Activated CD4-positive, alpha-beta T cell treated with anti-CD3 and anti-CD28 coated beads, Interleukin-2, amount 10 ng/mL, durations not matched to agents 24 days and 14 days (primary cell): ENCODE measurements at regions not wholly inside any gene's neighbourhood (a gene's known extent, or its start where the extent isn't known, plus 50 kb on each side); places are given as distances from the start of the nearest gene placed in this dataset.

ENCODE experiments used
- DNase-seq: peaks from one replicate; pipeline ENCODE4 v3.0.0; 2022
- H3K27ac Mint-ChIP-seq: one replicate; pipeline ENCODE4 v1.8.0; 2022; ENCODE audit warnings: mild to moderate bottlenecking, mixed read lengths
- H3K27me3 Mint-ChIP-seq: one replicate; pipeline ENCODE4 v1.8.0; 2022; ENCODE audit warnings: mixed read lengths
- H3K36me3 Mint-ChIP-seq: one replicate; pipeline ENCODE4 v1.8.0; 2022; ENCODE audit warnings: low read depth, mild to moderate bottlenecking, mixed read lengths
- H3K4me1 Mint-ChIP-seq: one replicate; pipeline ENCODE4 v1.8.0; 2021; ENCODE audit warnings: mixed read lengths
- H3K4me3 Mint-ChIP-seq: one replicate; pipeline ENCODE4 v1.8.0; 2022; ENCODE audit warnings: mild to moderate bottlenecking, moderate library complexity, mixed read lengths
- H3K9me3 Mint-ChIP-seq: one replicate; pipeline ENCODE4 v1.8.0; 2021; ENCODE audit warnings: mixed read lengths
- intact Hi-C: fragments of 100-400 bp; cut with micrococcal nuclease; formaldehyde crosslinking; loops from one replicate; pipeline ENCODE4 v1.15.1; 2023

GRCh38 chr13:103395139-103395538 is 328.9 kb upstream of the SLC10A2 start:
- Mint-ChIP-seq H3K4me3 (no peak overlapping the region), H3K27ac (no peak overlapping the region)
- intact Hi-C loops: no loop called here

DNA sequence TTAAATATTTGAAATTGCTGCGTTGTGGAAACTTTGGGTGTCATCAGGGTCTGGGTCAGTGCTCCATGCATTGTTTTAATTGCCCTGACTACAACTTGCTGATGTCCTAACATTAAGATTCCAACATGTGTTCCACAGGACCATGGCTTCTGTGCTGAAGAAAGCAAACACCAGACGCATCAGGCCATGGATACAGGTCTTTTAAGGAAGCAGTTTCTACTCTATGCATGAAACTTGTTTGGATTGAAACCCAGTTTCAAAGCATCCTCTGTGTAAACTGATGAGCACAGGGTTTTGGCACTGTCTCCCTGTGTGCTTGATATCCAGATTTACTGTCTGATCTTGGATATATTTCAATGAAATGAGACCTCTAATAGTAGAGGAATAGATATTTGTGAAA is 328.4 kb upstream of the SLC10A2 start:
- Mint-ChIP-seq H3K27ac (no peak overlapping the region), H3K4me3 (no peak overlapping the region), H3K4me1 (no peaks in the 10 kb centered on the region), H3K9me3 (no peaks in the 10 kb centered on the region), H3K36me3 (no peaks in the 10 kb centered on the region), H3K27me3 (no peaks in the 10 kb centered on the region)
- DNase-seq: no peak
- intact Hi-C loops: no loop called here

More at GRCh38 chr13:103395139-103395538, 328.9 kb upstream of the SLC10A2 start:
- no peaks in the 10 kb centered on the region for H3K9me3 Mint-ChIP-seq
- no peak for DNase-seq
- H3K36me3 Mint-ChIP-seq: no peaks in the 10 kb centered on the region
- no peaks in the 10 kb centered on the region for H3K4me1 Mint-ChIP-seq
- H3K27me3 Mint-ChIP-seq: no peaks in the 10 kb centered on the region

- no peak overlapping the region for H3K27ac Mint-ChIP-seq
- no peaks in the 10 kb centered on the region for H3K27me3 Mint-ChIP-seq
Measured at GRCh38 chr13:103391936-103392335, 325.7 kb upstream of the SLC10A2 start.

DNA sequence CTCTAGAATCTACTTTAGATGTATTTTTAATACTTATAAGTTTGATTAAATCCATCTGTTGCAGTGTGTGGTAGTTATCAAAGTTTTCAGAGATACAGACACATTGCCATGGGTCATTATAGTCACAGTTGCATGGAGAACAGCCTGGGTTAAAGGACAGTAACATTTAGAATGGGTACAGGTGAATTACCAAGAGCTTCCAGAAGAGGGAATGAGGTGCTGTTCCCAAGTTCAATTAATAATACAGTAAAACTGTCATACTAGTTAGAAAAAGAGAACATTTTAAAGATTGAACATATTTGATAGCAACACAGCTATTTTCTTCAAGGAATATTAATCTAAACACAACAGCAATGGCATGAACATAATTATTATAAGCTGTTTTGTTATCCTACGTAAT is 322.6 kb upstream of the SLC10A2 start:
- no peaks in the 10 kb centered on the region for H3K9me3 Mint-ChIP-seq
- H3K27ac Mint-ChIP-seq: no peak overlapping the region
- DNase-seq: no peak
- H3K4me1 Mint-ChIP-seq: no peaks in the 10 kb centered on the region
- H3K27me3 Mint-ChIP-seq: no peaks in the 10 kb centered on the region
- intact Hi-C loops: no loop called here
- H3K4me3 Mint-ChIP-seq: no peak overlapping the region
- H3K36me3 Mint-ChIP-seq: no peaks in the 10 kb centered on the region

More at GRCh38 chr13:103391936-103392335, 325.7 kb upstream of the SLC10A2 start:
- H3K36me3 Mint-ChIP-seq: no peaks in the 10 kb centered on the region
- intact Hi-C loops: no loop called here
- no peak for DNase-seq
- no peaks in the 10 kb centered on the region for H3K4me1 Mint-ChIP-seq
- no peak overlapping the region for H3K4me3 Mint-ChIP-seq
- no peaks in the 10 kb centered on the region for H3K9me3 Mint-ChIP-seq

- intact Hi-C loops: no loop called here
- H3K27me3 Mint-ChIP-seq: no peaks in the 10 kb centered on the region
- no peak overlapping the region for H3K27ac Mint-ChIP-seq
- H3K36me3 Mint-ChIP-seq: no peaks in the 10 kb centered on the region
- no peak for DNase-seq
- no peaks in the 10 kb centered on the region for H3K9me3 Mint-ChIP-seq
- no peak overlapping the region for H3K4me3 Mint-ChIP-seq
- no peaks in the 10 kb centered on the region for H3K4me1 Mint-ChIP-seq
Measured at GRCh38 chr13:103386341-103386740, 320.1 kb upstream of the SLC10A2 start.

DNA sequence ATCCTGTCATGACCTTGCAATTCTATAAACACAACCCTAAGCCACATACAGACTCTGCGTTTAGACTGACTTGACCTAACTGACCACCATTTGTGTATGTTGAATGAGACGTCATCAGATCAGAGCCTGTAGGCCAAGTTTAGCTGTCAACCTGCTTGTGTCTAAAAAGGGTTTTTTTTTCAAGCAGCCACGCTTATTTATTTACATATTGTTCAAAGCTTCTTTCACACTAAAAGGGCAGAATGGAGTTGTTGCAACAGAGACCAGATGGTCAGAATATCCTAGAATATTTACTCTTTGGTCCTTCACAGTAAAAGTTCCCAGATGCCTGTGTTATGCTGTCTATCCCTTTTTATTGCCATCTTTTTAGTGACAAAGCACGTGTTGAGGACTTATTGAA is 307.7 kb upstream of the SLC10A2 start:
- Mint-ChIP-seq H3K36me3 (no peaks in the 10 kb centered on the region), H3K27me3 (no peaks in the 10 kb centered on the region), H3K27ac (no peak overlapping the region), H3K4me1 (no peaks in the 10 kb centered on the region), H3K4me3 (no peak overlapping the region), H3K9me3 (no peaks in the 10 kb centered on the region)
- intact Hi-C loops: no loop called here
- no peak for DNase-seq

DNA sequence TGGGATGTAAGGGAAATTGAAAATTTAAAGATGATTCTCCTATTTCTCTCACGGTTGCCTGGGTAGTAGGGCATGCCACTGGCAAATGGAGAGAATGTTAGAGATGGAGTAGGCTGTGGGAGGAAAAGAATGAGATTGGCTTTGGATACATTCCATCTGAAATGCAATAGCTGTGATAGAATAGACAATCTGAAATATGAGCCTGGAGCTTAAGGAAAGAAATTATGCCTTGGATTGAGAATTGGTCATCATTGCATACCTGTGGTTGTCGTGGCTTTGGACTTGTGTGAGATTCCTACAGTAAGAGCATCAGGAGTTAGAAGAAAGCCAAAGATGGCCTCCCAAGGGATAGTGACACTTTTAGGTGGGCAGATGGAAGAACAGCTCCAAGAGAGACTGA is 305.1 kb upstream of the SLC10A2 start:
- intact Hi-C loops: no loop called here
- no peak for DNase-seq
- H3K4me1 Mint-ChIP-seq: no peaks in the 10 kb centered on the region
- no peak overlapping the region for H3K27ac Mint-ChIP-seq
- no peaks in the 10 kb centered on the region for H3K36me3 Mint-ChIP-seq
- H3K27me3 Mint-ChIP-seq: no peaks in the 10 kb centered on the region
- no peaks in the 10 kb centered on the region for H3K9me3 Mint-ChIP-seq
- no peak overlapping the region for H3K4me3 Mint-ChIP-seq

DNA sequence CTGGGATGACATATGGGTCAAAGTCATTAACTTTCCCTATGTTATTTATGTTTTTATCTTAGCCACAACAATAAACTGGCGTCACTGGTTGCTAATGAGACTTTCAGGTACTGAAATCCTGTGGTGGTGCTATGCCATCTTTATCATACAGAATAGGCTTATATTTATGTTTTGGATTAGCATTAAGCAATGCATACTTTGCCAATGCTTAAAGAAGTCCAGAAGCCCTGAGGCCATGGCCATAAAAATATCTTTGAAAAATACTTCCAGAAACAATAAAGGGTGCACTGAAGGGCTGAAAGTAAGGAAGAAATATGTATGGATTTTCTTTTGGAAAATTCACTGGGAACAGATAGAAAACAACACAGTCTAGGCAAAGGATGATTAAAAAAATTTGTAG is 304.6 kb upstream of the SLC10A2 start:
- DNase-seq: no peak
- H3K36me3 Mint-ChIP-seq: no peaks in the 10 kb centered on the region
- H3K4me1 Mint-ChIP-seq: no peaks in the 10 kb centered on the region
- no peak overlapping the region for H3K4me3 Mint-ChIP-seq
- H3K27me3 Mint-ChIP-seq: no peaks in the 10 kb centered on the region
- intact Hi-C loops: no loop called here
- H3K9me3 Mint-ChIP-seq: no peaks in the 10 kb centered on the region
- no peak overlapping the region for H3K27ac Mint-ChIP-seq

- peaks cover 3% of the 10 kb centered on the region for H3K9me3 Mint-ChIP-seq
- DNase-seq: no peak
- intact Hi-C loops: no loop called here
- H3K4me3 Mint-ChIP-seq: no peak overlapping the region
- H3K36me3 Mint-ChIP-seq: no peaks in the 10 kb centered on the region
- no peaks in the 10 kb centered on the region for H3K4me1 Mint-ChIP-seq
- H3K27me3 Mint-ChIP-seq: no peaks in the 10 kb centered on the region
- H3K27ac Mint-ChIP-seq: no peak overlapping the region
Measured at GRCh38 chr13:103358255-103358932, 292.2 kb upstream of the SLC10A2 start.

GRCh38 chr13:103356226-103356864 is 290.1 kb upstream of the SLC10A2 start:
- Mint-ChIP-seq H3K4me1 (no peaks in the 10 kb centered on the region), H3K4me3 (no peak overlapping the region), H3K27me3 (no peaks in the 10 kb centered on the region), H3K9me3 (peaks cover 3% of the 10 kb centered on the region), H3K27ac (no peak overlapping the region), H3K36me3 (no peaks in the 10 kb centered on the region)
- intact Hi-C loops: no loop called here
- DNase-seq: no peak

GRCh38 chr13:103354171-103354570 is 288.0 kb upstream of the SLC10A2 start:
- intact Hi-C loops: no loop called here
- no peak for DNase-seq
- no peaks in the 10 kb centered on the region for H3K36me3 Mint-ChIP-seq
- no peak overlapping the region for H3K4me3 Mint-ChIP-seq
- no peak overlapping the region for H3K27ac Mint-ChIP-seq
- no peaks in the 10 kb centered on the region for H3K27me3 Mint-ChIP-seq
- peaks cover 3% of the 10 kb centered on the region for H3K9me3 Mint-ChIP-seq
- H3K4me1 Mint-ChIP-seq: no peaks in the 10 kb centered on the region

- DNase-seq: no peak
- Mint-ChIP-seq H3K27me3 (no peaks in the 10 kb centered on the region), H3K4me1 (no peaks in the 10 kb centered on the region), H3K9me3 (peaks cover 3% of the 10 kb centered on the region), H3K27ac (no peak overlapping the region), H3K36me3 (no peaks in the 10 kb centered on the region), H3K4me3 (no peak overlapping the region)
- intact Hi-C loops: no loop called here
Measured at GRCh38 chr13:103351035-103351828, 285.0 kb upstream of the SLC10A2 start.

- Mint-ChIP-seq H3K27me3 (no peaks in the 10 kb centered on the region), H3K9me3 (no peaks in the 10 kb centered on the region)
Measured at GRCh38 chr13:103350147-103350546, 283.9 kb upstream of the SLC10A2 start.

GRCh38 chr13:103349211-103349980 is 283.2 kb upstream of the SLC10A2 start:
- DNase-seq: no peak
- Mint-ChIP-seq H3K9me3 (no peaks in the 10 kb centered on the region), H3K4me3 (no peak overlapping the region), H3K4me1 (no peaks in the 10 kb centered on the region), H3K27me3 (no peaks in the 10 kb centered on the region), H3K36me3 (no peaks in the 10 kb centered on the region), H3K27ac (no peak overlapping the region)
- intact Hi-C loops: no loop called here

More at GRCh38 chr13:103350147-103350546, 283.9 kb upstream of the SLC10A2 start:
- no peaks in the 10 kb centered on the region for H3K36me3 Mint-ChIP-seq
- no peak overlapping the region for H3K27ac Mint-ChIP-seq
- H3K4me1 Mint-ChIP-seq: no peaks in the 10 kb centered on the region
- no peak overlapping the region for H3K4me3 Mint-ChIP-seq
- intact Hi-C loops: no loop called here
- no peak for DNase-seq
